ENCODE measurements at regions not wholly inside any gene's neighbourhood (a gene's known extent, or its start where the extent isn't known, plus 50 kb on each side); places are given as distances from the start of the nearest gene placed in this dataset.

GRCh38 chr5:57754616-57755015 lies 272.0 kb upstream of the ACTBL2 start:
- Histone ChIP-seq H3K27me3 (replicated peaks; ENCODE audit: insufficient read depth, low read depth, low read length, poor library complexity) (no peaks in the 10 kb centered on the region), H3K4me3 (ENCODE audit: low read depth, low read length, poor library complexity, severe bottlenecking) (no peak overlapping the region), H3K9me3 (ENCODE audit: low read depth, low read length, poor library complexity, severe bottlenecking) (no peaks in the 10 kb centered on the region), H3K27ac (ENCODE audit: low read depth, low read length, poor library complexity, severe bottlenecking) (no peak overlapping the region), H3K36me3 (ENCODE audit: insufficient read depth, low read length, poor library complexity, severe bottlenecking) (no peaks in the 10 kb centered on the region), H3K4me1 (ENCODE audit: insufficient read depth, low read length, poor library complexity, severe bottlenecking) (no peaks in the 10 kb centered on the region)
- CTCF ChIA-PET, result no interaction called here
- BruUV-seq (replicated peaks), result no TSS peak
- intact Hi-C loops (cut with micrococcal nuclease; ENCODE audit: unreplicated experiment), result no loop called here
- POLR2A ChIA-PET (ENCODE audit: low non-redundant PET), result no interaction called here
- DNase-seq (ENCODE audit: low spot score), result no peak
- TF ChIP-seq CTCF (conservative IDR thresholded peaks at IDR 0.05; ENCODE audit: low read depth, low read length), result no peak
- no peak for TF ChIP-seq EZH2 (IDR thresholded peaks at IDR 0.05; ENCODE audit: borderline replicate concordance, low read depth, low read length, poor library complexity, severe bottlenecking)

GRCh38 chr5:57753446-57753845 lies 270.8 kb upstream of the ACTBL2 start:
- POLR2A ChIA-PET (ENCODE audit: low non-redundant PET), result no interaction called here

GRCh38 chr5:57751710-57752109 lies 269.1 kb upstream of the ACTBL2 start:
- no peak for DNase-seq (ENCODE audit: low spot score)
- POLR2A ChIA-PET (ENCODE audit: low non-redundant PET), result no interaction called here
- Histone ChIP-seq H3K4me3 (ENCODE audit: low read depth, low read length, poor library complexity, severe bottlenecking) (no peak overlapping the region), H3K27ac (ENCODE audit: low read depth, low read length, poor library complexity, severe bottlenecking) (no peak overlapping the region), H3K4me1 (ENCODE audit: insufficient read depth, low read length, poor library complexity, severe bottlenecking) (no peaks in the 10 kb centered on the region), H3K36me3 (ENCODE audit: insufficient read depth, low read length, poor library complexity, severe bottlenecking) (no peaks in the 10 kb centered on the region), H3K27me3 (replicated peaks; ENCODE audit: insufficient read depth, low read depth, low read length, poor library complexity) (no peaks in the 10 kb centered on the region), H3K9me3 (ENCODE audit: low read depth, low read length, poor library complexity, severe bottlenecking) (no peaks in the 10 kb centered on the region)
- TF ChIP-seq CTCF (conservative IDR thresholded peaks at IDR 0.05; ENCODE audit: low read depth, low read length) (no peak), EZH2 (IDR thresholded peaks at IDR 0.05; ENCODE audit: borderline replicate concordance, low read depth, low read length, poor library complexity, severe bottlenecking) (no peak)
- BruUV-seq (replicated peaks), result no TSS peak
- CTCF ChIA-PET, result no interaction called here
- intact Hi-C loops (cut with micrococcal nuclease; ENCODE audit: unreplicated experiment), result no loop called here

More at GRCh38 chr5:57753446-57753845, 270.8 kb upstream of the ACTBL2 start:
- CTCF ChIA-PET, result no interaction called here
- TF ChIP-seq CTCF (conservative IDR thresholded peaks at IDR 0.05; ENCODE audit: low read depth, low read length), result no peak
- Histone ChIP-seq H3K9me3 (ENCODE audit: low read depth, low read length, poor library complexity, severe bottlenecking) (no peaks in the 10 kb centered on the region), H3K36me3 (ENCODE audit: insufficient read depth, low read length, poor library complexity, severe bottlenecking) (no peaks in the 10 kb centered on the region), H3K4me1 (ENCODE audit: insufficient read depth, low read length, poor library complexity, severe bottlenecking) (no peaks in the 10 kb centered on the region), H3K4me3 (ENCODE audit: low read depth, low read length, poor library complexity, severe bottlenecking) (no peak overlapping the region), H3K27ac (ENCODE audit: low read depth, low read length, poor library complexity, severe bottlenecking) (no peak overlapping the region), H3K27me3 (replicated peaks; ENCODE audit: insufficient read depth, low read depth, low read length, poor library complexity) (no peaks in the 10 kb centered on the region)
- no peak for DNase-seq (ENCODE audit: low spot score)
- intact Hi-C loops (cut with micrococcal nuclease; ENCODE audit: unreplicated experiment), result no loop called here
- no TSS peak for BruUV-seq (replicated peaks)
